Stomach (tissue), 4 donors: ENCODE measurements at regions not wholly inside any gene's neighbourhood (a gene's known extent, or its start where the extent isn't known, plus 50 kb on each side); places are given as distances from the start of the nearest gene placed in this dataset.

Experiments
- CTCF ChIP-seq, 7 experiments: fragments of 450-650 bp in 4 of 7; fragments of 200-600 bp in 3 of 7; sonication (generic) in 3 of 7; IDR thresholded peaks; one replicate each; pipeline ENCODE4 v1.5.1; 2016 to 2019; ENCODE audit warnings: antibody characterized with exemption in 7 of 7, control low read depth in 2 of 7, mild to moderate bottlenecking in 1 of 7
- POLR2A ChIP-seq, 4 donors: fragments of 450-650 bp; IDR thresholded peaks; one replicate each; pipeline ENCODE4 v1.6.1; 2016; ENCODE audit warnings: antibody characterized with exemption in 4 of 4, control low read depth in 2 of 4, mild to moderate bottlenecking in 1 of 4, moderate library complexity in 1 of 4
- POLR2AphosphoS5 ChIP-seq, 3 donors: sonication (generic); formaldehyde crosslinking; IDR thresholded peaks; one replicate each; pipeline ENCODE4 v1.6.1; 2016; ENCODE audit warnings: antibody characterized with exemption in 3 of 3

DNA sequence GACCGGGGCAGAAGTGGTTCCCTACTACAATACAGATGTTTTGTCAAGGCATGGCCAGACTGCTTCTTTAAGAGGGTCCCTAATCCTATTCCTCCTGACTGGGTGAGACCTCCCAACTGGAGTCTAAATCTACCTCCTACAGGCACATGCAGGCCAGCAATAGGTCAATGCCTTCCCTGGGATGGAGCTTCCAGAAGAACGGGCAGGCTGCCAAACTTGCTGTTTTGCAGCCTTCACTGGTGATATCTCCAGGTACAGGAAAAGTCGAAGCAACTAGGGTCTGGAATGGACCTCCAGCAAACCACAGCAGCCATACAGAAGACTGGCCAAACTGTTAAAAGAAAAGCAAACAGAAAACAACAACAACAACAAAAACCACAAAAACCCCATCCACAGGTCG is 678.4 kb upstream of the DIAPH2 start:
- TF ChIP-seq CTCF (IDR thresholded peaks at IDR 0.05) (no peak), POLR2AphosphoS5 (IDR thresholded peaks at IDR 0.05) (no peak), POLR2A (IDR thresholded peaks at IDR 0.05) (no peak)
